MM.1S (cell line): ENCODE measurements at regions not wholly inside any gene's neighbourhood (a gene's known extent, or its start where the extent isn't known, plus 50 kb on each side); places are given as distances from the start of the nearest gene placed in this dataset.

Experiments used
- DNase-seq: peaks from one replicate; pipeline ENCODE4 v3.0.0-alpha.2; 2015
- H2AFZ ChIP-seq: fragments of 300-600 bp; sonication (generic); 2 replicates; pipeline ENCODE4 v1.6.0; 2016; ENCODE audit warnings: antibody characterized with exemption, low read length
- H3F3A ChIP-seq: fragments of 300-600 bp; sonication (generic); 2 replicates; pipeline ENCODE4 v1.6.1; 2016; ENCODE audit warnings: mild to moderate bottlenecking, antibody characterized with exemption, low read length, moderate library complexity, mixed read lengths; ENCODE audit not compliant: insufficient read depth
- H3K27ac ChIP-seq: fragments of 300-600 bp; sonication (generic); 2 replicates; pipeline ENCODE4 v1.5.1; 2016; ENCODE audit warnings: mild to moderate bottlenecking, low read length
- H3K27me3 ChIP-seq: fragments of 300-600 bp; sonication (generic); replicated peaks from 2 replicates; pipeline ENCODE4 v1.6.0; 2016; ENCODE audit warnings: low read length; ENCODE audit not compliant: insufficient read depth
- H3K36me3 ChIP-seq: fragments of 300-600 bp; sonication (generic); replicated peaks from 2 replicates; pipeline ENCODE4 v1.6.1; 2016; ENCODE audit warnings: mild to moderate bottlenecking, low read length, mixed read lengths; ENCODE audit not compliant: insufficient read depth
- H3K4me1 ChIP-seq: fragments of 300-600 bp; sonication (generic); 2 replicates; pipeline ENCODE4 v1.6.1; 2016; ENCODE audit warnings: low read length, mixed read lengths
- H3K4me2 ChIP-seq: fragments of 300-600 bp; sonication (generic); 2 replicates; pipeline ENCODE4 v1.6.0; 2016; ENCODE audit warnings: low read depth, low read length
- H3K4me3 ChIP-seq: fragments of 300-600 bp; sonication (generic); 2 replicates; pipeline ENCODE4 v1.5.1; 2016; ENCODE audit warnings: low read length, mixed read lengths
- H3K79me2 ChIP-seq: fragments of 300-600 bp; sonication (generic); 2 replicates; pipeline ENCODE4 v1.6.1; 2016; ENCODE audit warnings: mixed run types, low read length, mixed read lengths
- H3K9ac ChIP-seq: fragments of 300-600 bp; sonication (generic); 2 replicates; pipeline ENCODE4 v1.6.1; 2016; ENCODE audit warnings: low read length, mixed read lengths
- H3K9me2 ChIP-seq: fragments of 300-600 bp; sonication (generic); replicated peaks from 2 replicates; pipeline ENCODE4 v1.6.1; 2016; ENCODE audit warnings: mild to moderate bottlenecking, low read length, mixed read lengths; ENCODE audit not compliant: insufficient read depth
- H3K9me3 ChIP-seq: fragments of 300-600 bp; sonication (generic); replicated peaks from 2 replicates; pipeline ENCODE4 v1.6.1; 2016; ENCODE audit warnings: mild to moderate bottlenecking, low read length, mixed read lengths; ENCODE audit not compliant: insufficient read depth
- H4K20me1 ChIP-seq: fragments of 300-600 bp; sonication (generic); 2 replicates; pipeline ENCODE4 v1.6.1; 2016; ENCODE audit warnings: mild to moderate bottlenecking, low read length, moderate library complexity, mixed read lengths; ENCODE audit not compliant: insufficient read depth
- CTCF ChIP-seq: fragments of 300-600 bp; sonication (generic); IDR thresholded peaks from 2 replicates; pipeline ENCODE4 v1.5.1; 2016; ENCODE audit warnings: antibody characterized with exemption, low read length, mixed read lengths
- EZH2 ChIP-seq: fragments of 300-600 bp; sonication (generic); optimal IDR thresholded peaks from 2 replicates; pipeline ENCODE3; 2017; ENCODE audit warnings: low read depth, mild to moderate bottlenecking, antibody characterized with exemption, low read length, mixed read lengths
- EZH2phosphoT487 ChIP-seq: fragments of 300-600 bp; sonication (generic); IDR thresholded peaks from 2 replicates; pipeline ENCODE4 v1.6.1; 2018; ENCODE audit warnings: antibody characterized with exemption, low read length

GRCh38 chr2:172326211-172326509 lies 101.2 kb upstream of the ITGA6 start:
- no peaks in the 10 kb centered on the region for H4K20me1 ChIP-seq
- H3K9me2 ChIP-seq: no peaks in the 10 kb centered on the region
- H3K9ac ChIP-seq: no peak overlapping the region
- H3K36me3 ChIP-seq: no peaks in the 10 kb centered on the region
- H3F3A ChIP-seq: no peaks in the 10 kb centered on the region
- TF ChIP-seq EZH2phosphoT487 (no peak), EZH2 (no peak), CTCF (no peak)
- no peak overlapping the region for H3K4me2 ChIP-seq
- no peaks in the 10 kb centered on the region for H3K4me1 ChIP-seq
- H3K9me3 ChIP-seq: no peaks in the 10 kb centered on the region
- no peak for DNase-seq
- H2AFZ ChIP-seq: no peak overlapping the region
- H3K79me2 ChIP-seq: no peaks in the 10 kb centered on the region
- no peak overlapping the region for H3K27ac ChIP-seq
- no peak overlapping the region for H3K4me3 ChIP-seq
- no peaks in the 10 kb centered on the region for H3K27me3 ChIP-seq

- no peaks in the 10 kb centered on the region for H3K4me1 ChIP-seq
- H3K4me2 ChIP-seq: no peak overlapping the region
- no peaks in the 10 kb centered on the region for H4K20me1 ChIP-seq
- H3F3A ChIP-seq: no peaks in the 10 kb centered on the region
- no peaks in the 10 kb centered on the region for H3K79me2 ChIP-seq
- no peak overlapping the region for H3K4me3 ChIP-seq
- no peak for TF ChIP-seq CTCF
- TF ChIP-seq EZH2phosphoT487: no peak
- H3K9me3 ChIP-seq: no peaks in the 10 kb centered on the region
- no peaks in the 10 kb centered on the region for H3K27me3 ChIP-seq
- H2AFZ ChIP-seq: no peak overlapping the region
- no peak overlapping the region for H3K27ac ChIP-seq
- no peaks in the 10 kb centered on the region for H3K36me3 ChIP-seq
- no peak for DNase-seq
- H3K9ac ChIP-seq: no peak overlapping the region
- no peaks in the 10 kb centered on the region for H3K9me2 ChIP-seq
Observed at GRCh38 chr2:172328103-172328841, 99.1 kb upstream of the ITGA6 start.

- H3K27me3 ChIP-seq: no peaks in the 10 kb centered on the region
- H3K9me3 ChIP-seq: no peaks in the 10 kb centered on the region
- H3K9ac ChIP-seq: no peak overlapping the region
- no peaks in the 10 kb centered on the region for H3F3A ChIP-seq
- H3K4me1 ChIP-seq: no peaks in the 10 kb centered on the region
- no peak overlapping the region for H2AFZ ChIP-seq
- H3K36me3 ChIP-seq: no peaks in the 10 kb centered on the region
- H3K27ac ChIP-seq: no peak overlapping the region
- H3K79me2 ChIP-seq: no peaks in the 10 kb centered on the region
- H4K20me1 ChIP-seq: no peaks in the 10 kb centered on the region
- no peak for DNase-seq
- no peak for TF ChIP-seq EZH2
- no peak for TF ChIP-seq CTCF
- no peak for TF ChIP-seq EZH2phosphoT487
- no peaks in the 10 kb centered on the region for H3K9me2 ChIP-seq
- no peak overlapping the region for H3K4me2 ChIP-seq
- H3K4me3 ChIP-seq: no peak overlapping the region
Observed at GRCh38 chr2:172329416-172329773, 98.0 kb upstream of the ITGA6 start.
